ENCODE measurements at regions not wholly inside any gene's neighbourhood (a gene's known extent, or its start where the extent isn't known, plus 50 kb on each side); places are given as distances from the start of the nearest gene placed in this dataset.

GRCh38 chr17:5702951-5703510 lies 118.7 kb upstream of the NLRP1 start:
- no peak for TF ChIP-seq CTCF (IDR thresholded peaks at IDR 0.05; ENCODE audit: borderline replicate concordance, extremely low read depth, low read length, poor library complexity, severe bottlenecking)
- TF ChIP-seq EZH2 (IDR thresholded peaks at IDR 0.05; ENCODE audit: borderline replicate concordance, low read depth, low read length, severe bottlenecking) = no peak
